HepG2 (cell line): ENCODE measurements at regions not wholly inside any gene's neighbourhood (a gene's known extent, or its start where the extent isn't known, plus 50 kb on each side); places are given as distances from the start of the nearest gene placed in this dataset.

Source experiments
- ARNT ChIP-seq: fragments of 450-650 bp; IDR thresholded peaks from 2 replicates; pipeline ENCODE4 v1.6.1; 2017
- HNF4A ChIP-seq: sonication (generic); formaldehyde crosslinking; IDR thresholded peaks from 2 replicates; pipeline ENCODE4 v1.4.0; 2020; ENCODE audit warnings: missing genetic modification reagents
- MAFK ChIP-seq, 2 experiments: IDR thresholded peaks in 1 of 2; conservative IDR thresholded peaks in 1 of 2; 2 replicates each; pipeline ENCODE4 v1.6.1; 2011; ENCODE audit warnings: improper control_type of control experiment in 2 of 2, low read length in 2 of 2
- TCF7 ChIP-seq: sonication (generic); IDR thresholded peaks from 2 replicates; pipeline ENCODE4 v1.6.1; 2016; ENCODE audit warnings: antibody characterized with exemption, low read depth
- ZFP36L1 ChIP-seq: sonication (generic); formaldehyde crosslinking; IDR thresholded peaks from 2 replicates; pipeline ENCODE4 v1.8.0; 2022; ENCODE audit warnings: mild to moderate bottlenecking, missing genetic modification reagents, moderate library complexity

DNA sequence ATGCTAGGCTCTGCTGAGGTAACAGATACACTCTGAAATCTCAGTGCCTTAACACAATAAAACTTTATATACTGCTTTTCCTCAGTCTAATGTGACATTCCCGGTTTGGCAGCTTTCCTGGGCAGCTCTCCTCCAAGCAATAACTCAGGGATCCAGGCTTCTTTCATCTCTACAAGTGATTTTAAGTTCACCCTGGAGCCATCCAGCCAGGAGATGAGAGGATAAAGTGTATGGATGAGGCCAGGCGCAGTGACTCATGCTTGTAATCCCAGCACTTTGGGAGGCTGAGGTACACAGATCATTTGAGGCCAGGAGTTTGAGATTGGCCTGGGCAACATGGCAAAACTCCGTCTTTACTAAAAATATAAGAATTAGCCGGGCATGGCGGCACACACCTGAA lies 147.2 kb downstream of the UTP18 start:
- no peak for TF ChIP-seq TCF7
- no peak for TF ChIP-seq ARNT
- TF ChIP-seq ZFP36L1 (CRISPR knock-in tag) = no peak
- no peak for TF ChIP-seq MAFK (conservative IDR thresholded peaks at IDR 0.05 in 1 of 2, IDR thresholded peaks at IDR 0.05 in 1 of 2; ENCODE audit: low read length in 2 of 2)
- no peak for TF ChIP-seq HNF4A (CRISPR knock-in tag)
